Epithelial cell of esophagus (primary cell): ENCODE measurements at regions not wholly inside any gene's neighbourhood (a gene's known extent, or its start where the extent isn't known, plus 50 kb on each side); places are given as distances from the start of the nearest gene placed in this dataset.

ENCODE experiments used
- DNase-seq: peaks from one replicate; pipeline ENCODE4 v3.0.0; 2010; ENCODE audit warnings: low read depth
- H3K4me3 ChIP-seq: 2 replicates; pipeline ENCODE4 v1.5.1; 2011; ENCODE audit warnings: mild to moderate bottlenecking, low read length, control low read depth
- TF ChIP-seq, protein P1 (sequence below): IDR thresholded peaks from 2 replicates; pipeline ENCODE4 v1.5.1; 2011; ENCODE audit warnings: low read depth, mild to moderate bottlenecking, low read length, control low read depth, inconsistent platforms; ENCODE audit not compliant: insufficient read depth; ENCODE audit errors: missing control alignments

- H3K4me3 ChIP-seq = no peak overlapping the region
- TF ChIP-seq, protein P1, sequence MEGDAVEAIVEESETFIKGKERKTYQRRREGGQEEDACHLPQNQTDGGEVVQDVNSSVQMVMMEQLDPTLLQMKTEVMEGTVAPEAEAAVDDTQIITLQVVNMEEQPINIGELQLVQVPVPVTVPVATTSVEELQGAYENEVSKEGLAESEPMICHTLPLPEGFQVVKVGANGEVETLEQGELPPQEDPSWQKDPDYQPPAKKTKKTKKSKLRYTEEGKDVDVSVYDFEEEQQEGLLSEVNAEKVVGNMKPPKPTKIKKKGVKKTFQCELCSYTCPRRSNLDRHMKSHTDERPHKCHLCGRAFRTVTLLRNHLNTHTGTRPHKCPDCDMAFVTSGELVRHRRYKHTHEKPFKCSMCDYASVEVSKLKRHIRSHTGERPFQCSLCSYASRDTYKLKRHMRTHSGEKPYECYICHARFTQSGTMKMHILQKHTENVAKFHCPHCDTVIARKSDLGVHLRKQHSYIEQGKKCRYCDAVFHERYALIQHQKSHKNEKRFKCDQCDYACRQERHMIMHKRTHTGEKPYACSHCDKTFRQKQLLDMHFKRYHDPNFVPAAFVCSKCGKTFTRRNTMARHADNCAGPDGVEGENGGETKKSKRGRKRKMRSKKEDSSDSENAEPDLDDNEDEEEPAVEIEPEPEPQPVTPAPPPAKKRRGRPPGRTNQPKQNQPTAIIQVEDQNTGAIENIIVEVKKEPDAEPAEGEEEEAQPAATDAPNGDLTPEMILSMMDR = no peak
- no peak for DNase-seq
Measured at GRCh38 chr11:116535994-116536393, 236.8 kb downstream of the BUD13 start.

DNA sequence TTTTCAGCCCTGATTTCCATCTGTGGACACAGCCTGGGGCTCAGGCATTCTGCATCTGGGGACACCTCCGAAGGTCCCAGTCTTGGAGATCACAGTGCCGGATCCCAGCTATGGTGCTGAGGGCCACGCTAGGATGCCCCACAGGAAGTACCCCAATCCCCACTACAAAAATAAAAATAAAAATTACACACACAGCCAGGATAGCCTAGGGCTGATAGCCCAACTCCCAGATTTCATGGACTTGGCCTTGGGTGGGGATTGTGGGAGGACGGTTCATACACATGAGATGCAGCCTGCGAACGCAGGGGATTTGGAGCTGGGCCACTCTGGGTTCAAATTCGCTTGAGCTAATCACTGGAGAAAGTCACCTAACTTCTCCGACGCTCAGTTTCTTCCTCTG, 237.7 kb downstream of the BUD13 start:
- no peak for DNase-seq
- TF ChIP-seq, protein P1 = no peak
- H3K4me3 ChIP-seq = no peak overlapping the region

- TF ChIP-seq, protein P1 = no peak
- DNase-seq = no peak
- no peak overlapping the region for H3K4me3 ChIP-seq
Measured at GRCh38 chr11:116534270-116534975, 238.4 kb downstream of the BUD13 start.

- DNase-seq = no peak
- TF ChIP-seq, protein P1 = no peak
- H3K4me3 ChIP-seq = no peak overlapping the region
Measured at GRCh38 chr11:116533186-116533825, 239.5 kb downstream of the BUD13 start.

DNA sequence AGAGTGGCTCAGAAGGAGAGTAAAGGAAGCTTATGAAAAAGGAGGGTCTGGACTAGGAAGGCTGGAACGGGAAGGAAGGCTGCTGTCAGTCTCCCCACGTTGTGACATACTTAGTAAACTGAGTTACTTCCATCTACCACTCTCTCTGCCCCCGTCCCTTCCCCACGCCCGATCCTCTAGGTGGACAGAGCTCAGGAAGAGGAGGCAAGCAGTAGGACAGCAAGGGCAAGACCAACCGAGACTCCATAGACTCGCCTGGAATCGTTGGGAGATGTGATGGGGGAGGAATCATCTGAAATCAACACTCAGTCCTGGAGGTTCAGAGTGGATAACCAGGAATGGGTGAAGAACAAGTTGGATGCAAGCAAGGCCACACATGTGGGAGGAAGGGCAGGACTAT, 240.7 kb downstream of the BUD13 start:
- H3K4me3 ChIP-seq = no peak overlapping the region
- no peak for DNase-seq
- TF ChIP-seq, protein P1 = no peak

DNA sequence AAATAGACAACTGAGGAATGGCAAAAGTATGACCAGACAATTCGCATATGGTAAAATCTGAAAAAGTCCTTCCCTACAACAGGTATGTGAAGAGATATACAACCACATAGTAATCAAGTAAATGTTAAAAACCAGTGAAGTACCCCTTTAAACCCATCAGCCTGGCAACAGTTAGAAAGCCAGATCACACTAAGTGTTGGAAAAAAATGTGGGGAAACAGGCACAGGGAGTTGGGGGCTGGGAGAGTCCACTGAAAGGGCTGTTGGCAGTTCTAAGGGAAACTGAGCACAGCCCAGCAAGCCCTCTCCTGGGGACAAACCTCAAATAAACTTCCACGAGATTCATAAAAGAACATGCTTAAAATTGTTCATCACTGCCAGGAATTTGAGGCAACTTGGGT, 242.1 kb downstream of the BUD13 start:
- DNase-seq = no peak
- TF ChIP-seq, protein P1 = no peak
- H3K4me3 ChIP-seq = no peak overlapping the region

DNA sequence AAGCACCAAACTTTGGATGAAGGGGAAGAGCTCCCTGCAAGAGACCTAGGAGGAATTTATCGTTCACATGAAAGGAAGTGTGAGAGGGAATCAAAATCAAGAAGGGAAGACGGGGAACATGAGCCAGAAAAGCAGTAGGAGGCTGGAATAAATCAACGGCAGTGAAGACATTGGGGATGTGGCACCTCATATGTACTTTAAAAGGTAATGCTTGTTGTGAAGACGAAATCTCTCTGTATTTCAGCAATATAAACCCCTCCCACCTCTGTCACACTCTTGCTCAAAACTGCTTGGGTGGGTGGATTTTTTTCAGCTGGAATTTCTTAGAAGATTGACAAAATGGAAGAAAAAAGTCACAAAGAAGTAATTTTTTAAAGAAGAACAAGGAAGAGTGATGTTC, 243.5 kb downstream of the BUD13 start:
- no peak overlapping the region for H3K4me3 ChIP-seq
- no peak for DNase-seq
- TF ChIP-seq, protein P1 = no peak
